ENCODE measurements at regions not wholly inside any gene's neighbourhood (a gene's known extent, or its start where the extent isn't known, plus 50 kb on each side); places are given as distances from the start of the nearest gene placed in this dataset.
"Not testable (repeated sequence)": the region's sequence is repeated elsewhere in the genome, so short reads cannot be mapped to it uniquely, and the experiment has no call there.

DNA sequence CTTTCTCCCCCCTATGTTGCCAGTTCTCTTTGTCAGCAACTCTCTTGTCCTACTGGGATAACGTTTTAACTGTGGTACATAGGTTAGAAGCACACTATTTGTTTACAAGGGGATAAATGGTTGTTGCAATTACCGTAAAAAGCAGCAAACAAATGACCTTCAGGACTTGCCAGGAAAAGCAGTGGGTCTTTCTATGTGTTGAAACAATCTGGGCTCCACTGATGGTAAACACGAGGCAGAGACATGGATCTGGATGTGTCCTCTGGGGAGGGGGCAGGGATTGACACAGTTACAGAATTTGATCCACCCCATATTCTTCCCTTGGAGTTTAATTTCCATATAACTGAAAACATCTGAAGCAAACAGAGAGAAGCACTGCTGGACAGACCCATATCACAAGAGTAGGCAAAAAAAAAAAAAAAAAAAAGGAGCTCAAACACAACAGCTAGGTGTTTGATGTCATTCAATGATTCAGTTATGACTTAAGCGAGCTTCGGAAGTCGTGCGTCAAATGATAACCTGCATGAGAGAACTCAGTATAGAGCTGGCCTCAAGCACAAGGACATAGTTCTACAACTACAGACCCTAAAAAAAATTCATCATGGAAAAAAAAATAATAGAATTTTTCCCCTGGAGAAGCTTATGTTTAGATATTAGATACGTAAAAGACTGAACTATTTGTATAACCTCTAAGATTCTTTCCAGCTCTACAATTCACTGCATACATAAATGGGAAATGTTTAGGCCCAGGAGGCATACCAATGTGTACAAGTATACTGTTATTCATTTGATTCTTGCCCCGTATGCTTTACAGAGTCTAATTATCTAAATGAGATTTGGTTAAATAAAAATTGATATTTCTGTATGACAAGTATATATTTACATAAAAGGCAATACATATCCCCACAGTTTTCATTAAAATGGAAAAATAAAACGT lies 127.7 kb downstream of the ALDH8A1 start:
- DNase-seq, result no peak

DNA sequence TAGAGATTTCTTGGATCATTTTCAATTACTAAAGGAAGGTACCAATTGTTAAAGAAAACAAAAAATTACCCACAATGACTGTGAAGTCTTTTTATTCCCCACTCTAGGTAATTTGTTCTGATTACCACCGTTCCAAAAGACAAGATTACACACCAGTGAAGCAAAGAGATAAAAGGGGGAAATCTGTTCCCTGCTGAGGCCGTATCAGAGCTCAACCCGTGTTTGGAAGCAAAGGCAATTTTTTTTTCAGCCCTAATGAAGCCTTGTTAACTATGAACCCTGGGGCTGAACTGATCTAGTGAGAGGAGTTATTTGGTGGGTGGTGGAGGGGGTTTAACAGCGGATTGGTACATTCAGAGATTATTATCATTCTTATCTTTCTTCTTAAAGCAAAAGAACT lies 128.5 kb downstream of the ALDH8A1 start:
- no peak for DNase-seq

DNA sequence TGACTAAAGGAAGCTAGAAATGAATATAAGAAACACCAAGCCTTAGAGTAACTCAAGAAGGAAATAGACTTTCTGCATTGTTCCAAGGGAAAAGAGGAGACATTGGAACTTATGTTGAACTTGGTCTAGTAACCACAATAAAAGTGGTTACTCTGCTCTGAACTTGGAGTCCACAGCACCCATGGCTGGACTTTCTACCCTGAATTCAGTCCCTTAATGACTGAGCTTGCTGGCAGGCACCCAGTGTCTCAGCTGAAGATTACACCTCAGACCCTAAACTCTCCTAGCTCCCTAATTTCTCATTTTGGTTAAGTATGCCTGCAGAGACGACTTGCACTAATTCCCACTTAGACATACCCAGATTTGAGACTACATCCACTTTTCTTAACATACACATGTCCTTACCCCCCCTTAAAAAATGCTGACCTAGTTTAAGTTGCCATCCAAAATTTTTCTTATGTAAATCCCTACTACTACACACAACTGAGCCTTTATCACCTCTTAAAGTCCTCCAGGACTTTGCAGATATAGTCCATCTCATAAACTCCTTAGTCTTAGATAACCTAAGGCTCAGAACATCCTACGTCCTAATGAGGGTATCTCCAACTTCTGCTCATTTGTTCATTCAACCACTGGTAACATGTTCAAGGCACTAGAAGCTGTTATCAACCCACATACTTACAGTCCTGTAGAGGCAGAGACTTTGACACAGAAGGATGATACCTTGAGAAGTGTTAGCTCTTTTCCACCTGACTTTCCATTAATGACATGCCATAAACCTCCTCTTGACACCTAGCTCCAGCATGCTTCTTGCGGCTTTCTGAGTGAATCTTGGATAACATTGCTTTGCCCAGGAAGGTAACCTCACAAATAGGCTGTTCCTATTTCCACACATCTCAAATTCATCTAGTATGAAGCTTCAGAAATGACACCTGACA lies 129.8 kb downstream of the ALDH8A1 start:
- DNase-seq, result no peak

DNA sequence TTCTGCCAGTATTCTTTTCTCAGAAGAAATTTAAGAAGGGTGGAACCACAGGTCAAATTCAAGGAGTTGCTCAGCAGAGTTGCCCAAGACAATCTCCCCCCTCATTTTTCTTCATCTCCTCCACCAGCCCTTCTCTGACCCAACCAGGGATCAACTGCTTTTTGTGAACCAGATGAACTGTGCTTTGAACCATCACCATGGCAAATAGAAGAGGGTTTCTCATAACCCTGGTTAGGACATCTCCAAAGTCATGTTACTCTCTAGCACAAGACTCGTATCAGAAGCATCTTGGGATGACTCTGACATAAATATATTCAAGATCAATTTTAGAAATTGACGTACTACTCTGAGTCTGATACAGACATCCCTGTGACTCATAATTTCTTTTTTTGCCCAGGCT lies 130.7 kb downstream of the ALDH8A1 start:
- no peak for DNase-seq

DNA sequence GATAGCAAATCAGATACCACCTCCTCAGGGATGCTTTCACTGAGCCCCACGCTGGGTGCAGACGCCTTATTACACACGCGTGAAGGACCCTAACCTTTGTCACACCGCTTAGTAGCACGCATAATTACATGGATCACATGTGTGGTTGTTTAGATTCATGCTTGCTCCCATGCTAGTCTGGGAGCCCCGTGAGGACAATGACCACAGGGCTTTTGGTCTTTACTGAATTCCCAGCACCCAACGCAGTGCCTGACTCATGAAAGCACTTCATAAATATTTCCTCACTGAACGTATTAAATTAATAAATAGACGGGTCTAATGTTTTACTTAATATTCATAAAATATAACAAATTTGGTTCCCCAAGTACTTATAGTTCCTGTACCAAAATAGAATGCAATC lies 132.5 kb downstream of the ALDH8A1 start:
- no peak for DNase-seq

DNA sequence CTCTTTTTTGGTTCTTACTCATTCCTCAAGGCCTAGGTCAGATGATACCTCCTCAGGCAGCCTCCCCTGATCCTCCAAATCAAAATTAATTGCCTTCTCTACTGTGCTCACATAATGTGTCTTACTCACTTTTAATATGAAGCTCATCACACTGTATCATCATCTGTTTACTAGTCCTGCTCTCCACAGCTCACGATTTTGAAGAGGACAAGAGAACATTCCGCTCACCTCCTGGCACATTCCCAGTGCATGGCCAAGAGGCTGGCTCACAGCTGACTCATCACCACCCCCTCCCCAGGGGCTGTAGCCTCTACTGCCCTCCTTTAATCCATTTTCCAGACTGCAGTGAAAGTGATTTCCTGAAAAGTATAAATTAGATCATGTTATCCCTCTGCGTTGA lies 133.1 kb downstream of the ALDH8A1 start:
- DNase-seq, result no peak

DNA sequence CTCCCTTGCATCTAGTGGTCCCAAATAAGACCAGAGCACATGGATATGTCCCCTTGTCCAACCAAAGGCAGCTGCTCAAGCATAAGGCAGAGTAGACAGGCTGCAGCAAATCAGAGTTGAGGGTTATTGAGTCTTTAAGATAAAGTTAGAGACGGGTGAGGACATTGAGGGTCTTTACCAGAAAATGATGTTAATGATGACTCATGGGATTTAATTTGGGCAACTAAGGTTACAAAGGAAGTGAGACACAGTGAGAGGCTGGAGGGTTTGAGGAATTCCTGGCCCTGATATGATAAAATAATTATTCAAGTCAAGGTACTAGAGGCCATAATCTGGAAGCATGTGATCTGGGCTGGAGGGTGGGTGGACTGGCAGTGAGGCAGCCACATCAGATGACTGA lies 133.6 kb downstream of the ALDH8A1 start:
- DNase-seq, result no peak

DNA sequence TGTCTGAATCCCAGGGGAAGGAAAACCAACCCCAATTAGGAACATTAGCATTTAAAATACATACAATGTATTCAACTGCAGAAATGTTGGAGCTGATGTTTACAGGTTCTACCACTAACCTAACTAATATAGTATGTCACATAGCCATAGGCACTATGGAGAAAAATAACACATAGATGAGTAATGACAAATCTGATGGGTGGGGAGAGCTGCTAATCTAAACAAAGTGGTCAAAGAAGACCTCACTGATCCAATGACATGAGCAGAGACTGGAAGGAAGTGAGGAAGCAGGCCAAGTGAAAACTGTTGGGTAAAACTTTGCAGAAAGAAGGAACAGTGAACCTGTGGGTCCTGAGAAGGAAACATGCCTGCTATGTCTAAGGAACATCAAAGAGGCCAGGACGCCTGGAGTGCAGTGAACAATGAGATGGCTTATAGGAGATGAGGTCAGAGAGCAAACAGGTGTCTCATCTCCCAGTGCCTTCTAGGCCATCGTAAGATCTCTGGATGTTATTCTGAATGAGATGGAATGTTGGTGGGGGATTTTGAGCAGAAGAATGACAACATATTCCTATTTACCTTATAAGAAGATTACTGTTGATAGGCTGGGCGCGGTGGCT lies 135.7 kb downstream of the ALDH8A1 start:
- no peak for DNase-seq

DNA sequence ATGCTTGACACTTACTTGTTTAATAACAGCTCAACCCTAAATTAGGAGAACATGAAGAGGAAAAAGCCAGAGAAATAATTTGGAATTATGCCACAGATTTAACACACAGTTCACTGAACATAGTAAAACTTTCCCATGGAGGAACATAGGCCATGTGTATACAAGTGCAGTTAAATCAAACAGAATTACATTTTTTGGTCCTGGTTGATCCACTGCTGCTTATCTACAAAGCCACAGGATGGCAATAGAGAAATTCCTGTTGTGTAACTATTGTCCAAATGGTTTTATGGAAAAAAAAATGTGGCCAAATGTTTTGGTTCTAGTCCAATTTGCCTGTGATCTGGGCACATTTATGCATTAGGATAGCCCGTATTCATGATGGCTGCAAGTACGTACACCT lies 136.8 kb downstream of the ALDH8A1 start:
- DNase-seq, result no peak

DNA sequence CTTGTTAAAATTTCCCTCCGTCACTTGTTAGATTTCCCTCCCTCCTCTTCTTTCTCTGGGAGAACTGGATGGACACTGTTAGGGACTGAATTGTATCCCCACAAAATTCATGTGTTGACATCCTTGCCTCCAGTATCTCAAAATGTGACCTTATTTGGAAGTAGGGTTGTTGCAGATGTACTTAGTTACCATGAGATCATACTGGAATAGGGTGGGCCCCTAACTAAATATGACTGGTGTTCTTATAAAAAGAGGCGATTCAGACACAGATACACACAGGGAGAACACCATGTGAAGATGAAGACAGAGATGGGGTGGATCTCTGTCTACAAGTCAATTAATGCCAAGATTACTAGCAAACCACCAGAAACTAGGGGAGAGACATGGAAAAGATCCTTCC lies 139.5 kb downstream of the ALDH8A1 start:
- DNase-seq, result no peak

DNA sequence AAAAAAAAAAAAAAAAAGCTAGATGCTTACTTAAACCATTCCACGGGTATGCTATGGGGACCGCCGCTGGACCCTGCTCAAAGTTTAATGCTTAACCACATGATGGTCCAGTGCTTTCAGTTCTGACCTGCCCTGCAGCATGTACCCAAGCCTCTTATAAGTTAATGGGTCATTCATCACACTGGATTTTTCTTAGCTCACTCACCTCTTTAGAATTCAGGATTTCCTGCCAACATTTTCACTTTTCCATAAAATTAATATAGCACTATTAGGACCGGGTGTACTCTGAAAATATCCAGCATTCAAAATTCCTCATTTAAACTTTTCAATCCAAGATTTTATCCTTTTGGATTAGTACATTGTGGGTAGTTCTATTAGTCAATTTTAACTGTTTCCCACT lies 140.8 kb downstream of the ALDH8A1 start:
- DNase-seq, result no peak

DNA sequence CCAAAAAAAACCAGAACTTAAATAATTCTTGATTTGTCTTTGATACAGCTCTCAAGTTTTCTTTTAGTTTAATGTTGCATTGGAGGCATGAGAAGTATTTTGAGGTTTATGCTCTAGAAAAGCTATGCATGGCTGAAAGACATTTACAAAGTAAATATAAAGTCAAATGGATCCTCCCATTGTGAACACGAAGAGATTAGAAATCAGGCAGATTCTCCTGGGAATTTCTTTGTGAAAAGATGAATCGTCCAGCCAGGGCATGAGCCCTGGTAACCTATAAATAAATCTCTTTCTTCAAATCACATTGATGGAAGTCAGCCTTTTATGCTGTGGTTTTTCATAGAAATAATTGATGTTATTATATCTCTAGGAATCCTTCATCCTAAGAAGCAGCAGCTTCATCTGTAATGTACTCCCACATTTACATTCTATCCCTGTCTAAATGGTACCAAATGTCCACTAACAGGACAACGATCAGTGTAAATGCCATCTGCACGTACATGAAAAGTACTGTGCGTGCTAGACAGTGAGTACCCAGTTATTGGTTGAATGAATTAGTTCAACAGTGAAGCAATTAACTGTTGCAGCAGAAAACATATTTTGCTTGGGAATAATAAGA lies 143.6 kb downstream of the ALDH8A1 start:
- DNase-seq, result no peak

DNA sequence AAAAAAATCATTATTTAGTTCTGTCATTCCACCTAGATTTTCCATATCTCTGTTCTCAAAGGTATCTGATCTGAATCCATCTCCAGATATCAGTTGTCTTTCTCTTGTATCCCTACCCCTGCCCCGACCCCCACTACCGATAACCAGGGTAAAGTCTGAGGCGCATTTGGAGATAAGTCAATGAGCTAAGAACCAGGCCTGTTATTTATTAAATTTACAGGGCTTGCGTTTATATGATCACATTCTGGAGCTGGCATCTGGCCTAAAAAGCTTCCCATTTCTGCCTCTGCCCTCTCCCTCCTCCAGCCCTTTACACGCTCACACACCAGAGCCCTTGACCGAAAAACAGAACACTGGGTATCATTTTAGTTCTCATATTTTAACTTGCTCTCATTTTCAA lies 144.7 kb downstream of the ALDH8A1 start:
- DNase-seq, result no peak

DNA sequence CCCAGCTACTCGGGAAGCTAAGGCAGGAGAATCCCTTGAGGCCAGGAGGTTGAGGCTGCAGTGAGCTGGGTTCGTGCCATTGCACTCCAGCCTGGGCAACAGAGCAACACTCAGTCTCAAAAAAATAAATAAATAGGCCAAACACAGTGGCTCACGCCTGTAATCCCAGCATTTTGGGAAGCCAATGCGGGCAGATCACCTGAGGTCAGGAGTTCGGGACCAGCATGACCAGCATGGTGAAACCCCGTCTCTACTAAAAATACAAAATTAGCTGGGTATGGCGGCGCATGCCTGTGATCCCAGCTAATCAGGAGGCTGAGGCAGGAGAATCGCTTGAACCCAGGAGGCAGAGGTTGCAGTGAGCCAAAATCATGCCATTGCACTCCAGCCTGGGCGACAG lies 145.6 kb downstream of the ALDH8A1 start:
- not testable (repeated sequence) for DNase-seq

DNA sequence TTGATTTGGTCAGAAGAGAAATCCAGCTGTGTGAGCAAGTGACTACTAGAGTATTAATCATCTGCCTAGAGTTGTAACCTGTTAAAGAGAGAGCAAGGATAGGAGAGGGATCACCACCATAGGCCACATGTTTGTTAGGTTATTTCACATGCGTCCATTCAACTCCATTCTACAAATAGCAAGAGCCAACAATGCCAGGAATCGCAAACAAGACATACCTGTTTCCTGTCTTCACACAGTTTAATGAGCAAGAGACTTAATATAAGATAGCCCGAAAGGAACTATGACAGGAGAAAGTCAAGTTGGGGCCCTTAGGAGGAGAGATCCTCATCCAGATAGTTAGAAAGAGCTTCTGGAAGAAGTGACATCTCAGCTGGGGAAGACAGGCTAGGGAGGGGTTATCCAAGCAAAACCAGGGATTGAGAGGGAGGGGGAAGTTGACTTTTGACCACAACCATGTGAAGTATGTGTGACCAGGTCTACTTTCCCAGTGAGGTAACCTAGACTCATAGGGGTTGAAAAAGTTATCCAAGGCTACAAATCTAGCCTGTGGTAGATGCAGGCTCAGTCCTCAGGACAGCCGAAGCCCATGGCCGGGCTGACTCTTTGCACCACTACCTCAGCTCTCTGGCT lies 147.4 kb downstream of the ALDH8A1 start:
- no peak for DNase-seq

DNA sequence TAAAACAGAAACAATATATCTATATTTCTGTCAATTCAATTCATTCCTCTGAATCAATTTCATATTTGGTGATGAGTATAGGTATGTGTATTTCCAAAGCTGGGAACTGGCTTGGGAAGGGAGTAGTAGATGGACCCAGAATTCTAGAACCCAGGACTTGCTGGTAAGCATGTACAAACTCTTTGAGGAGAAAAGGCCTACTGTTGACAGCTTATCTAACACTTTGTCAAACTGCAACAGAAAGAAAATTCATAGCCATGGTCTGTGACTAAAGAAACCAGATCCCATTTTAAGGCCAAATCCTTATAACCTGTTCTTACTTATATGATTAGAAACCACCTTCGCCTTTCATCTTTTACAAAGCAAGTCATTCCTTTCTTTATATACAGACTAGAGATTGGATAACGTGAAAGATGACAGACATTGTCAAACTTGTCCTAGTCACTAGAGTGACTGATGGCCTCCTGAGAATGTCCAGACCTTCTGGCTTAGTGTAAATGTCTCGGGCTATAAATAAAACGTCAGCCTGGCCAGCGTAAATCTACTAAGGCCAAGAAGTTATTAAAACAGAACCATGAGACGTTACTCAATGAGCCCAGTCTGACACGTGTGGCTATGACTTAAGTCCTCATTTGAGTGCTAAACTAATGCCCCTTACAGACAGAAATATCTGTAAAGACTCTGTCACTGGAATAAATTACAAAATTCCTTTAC lies 152.3 kb downstream of the ALDH8A1 start:
- DNase-seq, result no peak

DNA sequence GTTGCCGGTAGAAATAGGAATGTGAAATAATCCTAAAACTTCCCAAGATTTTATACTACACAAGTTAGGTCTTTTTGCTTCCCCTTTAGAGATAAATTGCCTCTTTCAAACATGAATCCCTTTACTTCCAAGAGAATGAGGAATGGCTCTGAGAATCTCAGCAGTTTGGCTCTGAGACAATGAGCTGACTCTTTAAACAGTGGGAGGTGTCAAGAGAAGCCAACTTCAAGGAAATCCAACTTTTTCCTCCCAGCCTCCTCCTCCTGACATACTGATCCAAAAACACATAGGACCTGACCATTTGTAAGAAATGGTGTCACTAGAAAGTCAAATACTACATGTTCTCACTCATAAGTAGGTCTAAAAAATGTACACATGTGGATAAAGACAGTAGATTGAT lies 154.2 kb downstream of the ALDH8A1 start:
- no peak for DNase-seq

DNA sequence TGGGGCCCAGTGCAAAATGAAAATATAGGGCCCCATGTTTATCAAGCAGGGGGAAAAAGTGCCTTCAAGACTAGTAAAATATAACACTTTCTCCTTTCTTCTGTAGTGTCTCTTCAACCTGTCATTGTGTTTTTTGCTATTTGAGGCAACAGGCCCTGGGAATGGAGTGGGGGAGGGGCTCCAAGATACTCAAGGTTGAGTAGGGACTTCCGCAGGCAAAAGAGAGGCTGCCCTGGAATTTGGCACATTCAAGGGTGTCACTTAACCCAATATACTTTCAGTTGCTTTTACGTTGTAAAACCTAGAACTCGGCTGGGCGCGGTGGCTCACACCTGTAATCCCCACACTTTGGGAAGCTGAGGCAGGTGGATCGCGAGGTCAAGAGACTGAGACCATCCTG lies 154.9 kb downstream of the ALDH8A1 start:
- DNase-seq, result no peak

DNA sequence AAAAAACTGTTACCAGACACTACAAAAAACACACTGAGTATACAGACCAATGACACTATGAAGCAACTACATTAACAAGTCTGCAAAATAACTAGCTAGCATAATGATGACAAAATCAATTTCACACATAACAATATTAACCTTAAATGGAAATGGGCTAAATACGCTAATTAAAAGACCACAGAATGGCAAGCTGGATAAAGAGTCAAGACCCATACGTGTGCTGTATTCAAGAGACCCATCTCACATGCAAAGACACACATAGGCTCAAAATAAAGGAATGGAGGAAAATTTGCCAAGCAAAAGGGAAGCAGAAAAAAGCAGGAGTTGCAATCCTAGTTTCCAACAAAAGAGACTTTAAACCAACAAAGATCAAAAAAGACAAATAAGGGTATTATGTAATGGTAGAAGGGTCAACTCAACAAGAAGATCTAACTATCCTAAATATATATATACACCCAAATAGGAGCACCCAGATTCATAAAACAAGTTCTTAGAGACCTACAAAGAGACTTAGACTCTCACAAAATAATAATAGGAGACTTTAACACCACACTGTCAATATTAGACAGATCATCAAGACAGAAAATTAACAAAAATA lies 158.6 kb downstream of the ALDH8A1 start:
- not testable (repeated sequence) for DNase-seq

DNA sequence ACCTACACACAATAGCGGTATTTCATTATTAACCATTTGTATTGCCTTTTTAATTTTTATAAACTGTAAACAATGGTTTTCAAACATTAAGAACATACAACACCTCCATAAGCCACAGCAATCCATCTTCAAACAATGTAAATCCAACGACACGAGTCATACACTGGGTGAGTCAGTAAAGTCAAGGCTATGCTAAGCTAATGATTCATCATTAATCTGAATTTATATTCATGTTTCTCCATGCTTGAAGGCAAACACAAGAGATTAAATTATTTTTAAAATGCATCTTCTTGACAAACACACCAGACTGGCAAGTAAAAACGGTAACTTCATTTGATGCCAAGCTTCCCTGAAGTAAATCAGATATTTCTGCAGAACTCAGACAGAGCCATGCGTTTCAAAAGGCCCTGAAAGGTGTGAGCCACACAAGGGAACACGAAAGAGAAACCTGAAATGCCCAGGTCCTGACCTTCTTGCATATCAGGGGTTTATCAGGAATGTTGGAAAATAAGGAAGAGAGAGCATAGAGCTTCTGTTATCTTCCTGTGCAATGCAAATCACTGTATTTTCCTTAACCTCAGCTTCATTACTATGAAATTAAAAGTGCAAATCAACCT lies 162.5 kb downstream of the ALDH8A1 start:
- DNase-seq, result no peak

DNA sequence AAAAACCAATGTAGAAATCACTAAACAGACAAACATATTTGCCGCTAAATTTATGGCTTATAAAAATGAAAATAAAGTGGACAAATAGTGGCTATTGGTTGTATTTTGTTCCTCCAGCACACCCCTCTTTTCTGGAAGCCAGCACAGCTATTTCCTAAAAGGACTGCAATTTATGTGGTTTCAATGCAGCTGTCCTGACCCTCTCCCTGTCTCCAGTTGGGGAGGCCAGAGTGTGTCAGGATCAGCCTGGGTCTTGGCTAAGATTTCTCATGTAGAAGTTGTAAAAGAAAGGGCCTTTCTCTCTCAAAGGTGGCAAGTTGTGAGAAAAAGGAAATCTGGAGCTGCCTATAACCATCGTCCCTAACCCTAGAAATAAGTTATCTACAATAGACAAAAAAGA lies 165.6 kb downstream of the ALDH8A1 start:
- no peak for DNase-seq

All from NCI-H2029 treated with DMSO at 0.1 percent for 48 hours (cell line).